Fibroblast of villous mesenchyme (primary cell): ENCODE measurements at regions not wholly inside any gene's neighbourhood (a gene's known extent, or its start where the extent isn't known, plus 50 kb on each side); places are given as distances from the start of the nearest gene placed in this dataset.

Source experiments
- DNase-seq: peaks from one replicate; pipeline ENCODE4 v3.0.0-alpha.2; 2010; ENCODE audit warnings: low read depth
- H3K4me3 ChIP-seq: 2 replicates; pipeline ENCODE4 v1.5.1; 2011; ENCODE audit warnings: low read depth, mild to moderate bottlenecking, low read length
- CTCF ChIP-seq: IDR thresholded peaks from 2 replicates; pipeline ENCODE4 v1.5.1; 2012; ENCODE audit warnings: low read depth, mild to moderate bottlenecking, low read length; ENCODE audit not compliant: insufficient read depth

- DNase-seq = no peak
- H3K4me3 ChIP-seq = no peak overlapping the region
- TF ChIP-seq CTCF = no peak
Measured at GRCh38 chr16:85466304-85466700, 146.8 kb upstream of the GSE1 start.

GRCh38 chr16:85466989-85467388 lies 146.1 kb upstream of the GSE1 start:
- no peak for TF ChIP-seq CTCF
- no peak overlapping the region for H3K4me3 ChIP-seq
- no peak for DNase-seq

- no peak overlapping the region for H3K4me3 ChIP-seq
- TF ChIP-seq CTCF = no peak
- no peak for DNase-seq
Measured at GRCh38 chr16:85469929-85470590, 143.1 kb upstream of the GSE1 start.

GRCh38 chr16:85470873-85471272 lies 142.2 kb upstream of the GSE1 start:
- TF ChIP-seq CTCF = no peak
- DNase-seq = no peak
- H3K4me3 ChIP-seq = no peak overlapping the region

- TF ChIP-seq CTCF = no peak
- no peak overlapping the region for H3K4me3 ChIP-seq
- no peak for DNase-seq
Measured at GRCh38 chr16:85471469-85472431, 141.4 kb upstream of the GSE1 start.

- no peak for DNase-seq
- no peak for TF ChIP-seq CTCF
- H3K4me3 ChIP-seq = no peak overlapping the region
Measured at GRCh38 chr16:85472514-85472913, 140.6 kb upstream of the GSE1 start.

- DNase-seq = no peak
- no peak overlapping the region for H3K4me3 ChIP-seq
- TF ChIP-seq CTCF = no peak
Measured at GRCh38 chr16:85473323-85473722, 139.8 kb upstream of the GSE1 start.
